MM.1S (cell line): ENCODE measurements at regions not wholly inside any gene's neighbourhood (a gene's known extent, or its start where the extent isn't known, plus 50 kb on each side); places are given as distances from the start of the nearest gene placed in this dataset.
"Not testable (repeated sequence)": the region's sequence is repeated elsewhere in the genome, so short reads cannot be mapped to it uniquely, and the experiment has no call there.

Source experiments
- EZH2 ChIP-seq: fragments of 300-600 bp; sonication (generic); optimal IDR thresholded peaks from 2 replicates; pipeline ENCODE3; 2017; ENCODE audit warnings: low read depth, mild to moderate bottlenecking, antibody characterized with exemption, low read length, mixed read lengths
- EZH2phosphoT487 ChIP-seq: fragments of 300-600 bp; sonication (generic); IDR thresholded peaks from 2 replicates; pipeline ENCODE4 v1.6.1; 2018; ENCODE audit warnings: antibody characterized with exemption, low read length
- TF ChIP-seq, protein P1 (sequence below): fragments of 300-600 bp; sonication (generic); IDR thresholded peaks from 2 replicates; pipeline ENCODE4 v1.5.1; 2016; ENCODE audit warnings: antibody characterized with exemption, low read length, mixed read lengths

DNA sequence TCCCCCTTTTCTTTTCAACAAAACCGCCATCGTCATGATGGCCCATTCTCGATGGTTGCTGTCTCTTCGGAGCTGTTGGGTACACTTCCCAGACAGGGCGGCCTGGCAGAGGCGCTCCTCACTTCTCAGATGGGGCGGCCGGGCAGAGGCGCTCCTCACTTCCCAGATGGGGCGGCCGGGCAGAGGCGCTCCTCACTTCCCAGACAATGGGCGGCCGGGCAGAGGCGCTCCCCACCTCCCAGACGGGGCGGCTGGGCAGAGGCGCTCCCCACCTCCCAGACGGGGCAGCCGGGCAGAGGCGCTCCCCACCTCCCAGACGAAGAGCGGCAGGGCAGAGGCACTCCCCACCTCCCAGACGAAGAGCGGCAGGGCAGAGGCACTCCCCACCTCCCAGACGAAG is 143.3 kb upstream of the NTRK2 start:
- TF ChIP-seq, protein P1, sequence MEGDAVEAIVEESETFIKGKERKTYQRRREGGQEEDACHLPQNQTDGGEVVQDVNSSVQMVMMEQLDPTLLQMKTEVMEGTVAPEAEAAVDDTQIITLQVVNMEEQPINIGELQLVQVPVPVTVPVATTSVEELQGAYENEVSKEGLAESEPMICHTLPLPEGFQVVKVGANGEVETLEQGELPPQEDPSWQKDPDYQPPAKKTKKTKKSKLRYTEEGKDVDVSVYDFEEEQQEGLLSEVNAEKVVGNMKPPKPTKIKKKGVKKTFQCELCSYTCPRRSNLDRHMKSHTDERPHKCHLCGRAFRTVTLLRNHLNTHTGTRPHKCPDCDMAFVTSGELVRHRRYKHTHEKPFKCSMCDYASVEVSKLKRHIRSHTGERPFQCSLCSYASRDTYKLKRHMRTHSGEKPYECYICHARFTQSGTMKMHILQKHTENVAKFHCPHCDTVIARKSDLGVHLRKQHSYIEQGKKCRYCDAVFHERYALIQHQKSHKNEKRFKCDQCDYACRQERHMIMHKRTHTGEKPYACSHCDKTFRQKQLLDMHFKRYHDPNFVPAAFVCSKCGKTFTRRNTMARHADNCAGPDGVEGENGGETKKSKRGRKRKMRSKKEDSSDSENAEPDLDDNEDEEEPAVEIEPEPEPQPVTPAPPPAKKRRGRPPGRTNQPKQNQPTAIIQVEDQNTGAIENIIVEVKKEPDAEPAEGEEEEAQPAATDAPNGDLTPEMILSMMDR = not testable (repeated sequence)
- TF ChIP-seq EZH2, EZH2phosphoT487: not testable (repeated sequence)
